ENCODE measurements at regions not wholly inside any gene's neighbourhood (a gene's known extent, or its start where the extent isn't known, plus 50 kb on each side); places are given as distances from the start of the nearest gene placed in this dataset.

DNA sequence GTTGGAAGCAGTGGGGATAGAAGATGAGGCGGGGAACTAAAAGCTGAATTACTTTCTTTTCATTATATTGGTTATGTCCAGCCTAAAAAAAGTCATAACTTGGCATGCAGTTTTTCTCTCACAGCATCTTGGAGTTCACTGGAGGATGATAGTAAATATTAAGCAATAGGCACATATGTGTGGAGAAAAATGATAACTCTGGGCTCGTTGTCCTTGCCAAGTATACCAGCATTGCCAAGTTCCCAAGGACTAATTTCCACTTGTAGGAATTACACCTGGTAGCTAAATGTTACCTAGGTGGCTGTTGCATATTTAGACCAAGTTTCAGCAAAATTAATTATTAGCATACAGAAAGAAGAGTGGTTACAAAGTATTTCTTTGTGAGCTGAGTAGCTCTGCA lies 1007.6 kb downstream of the ANKRD7 start (continued):
- TF ChIP-seq, protein P1, sequence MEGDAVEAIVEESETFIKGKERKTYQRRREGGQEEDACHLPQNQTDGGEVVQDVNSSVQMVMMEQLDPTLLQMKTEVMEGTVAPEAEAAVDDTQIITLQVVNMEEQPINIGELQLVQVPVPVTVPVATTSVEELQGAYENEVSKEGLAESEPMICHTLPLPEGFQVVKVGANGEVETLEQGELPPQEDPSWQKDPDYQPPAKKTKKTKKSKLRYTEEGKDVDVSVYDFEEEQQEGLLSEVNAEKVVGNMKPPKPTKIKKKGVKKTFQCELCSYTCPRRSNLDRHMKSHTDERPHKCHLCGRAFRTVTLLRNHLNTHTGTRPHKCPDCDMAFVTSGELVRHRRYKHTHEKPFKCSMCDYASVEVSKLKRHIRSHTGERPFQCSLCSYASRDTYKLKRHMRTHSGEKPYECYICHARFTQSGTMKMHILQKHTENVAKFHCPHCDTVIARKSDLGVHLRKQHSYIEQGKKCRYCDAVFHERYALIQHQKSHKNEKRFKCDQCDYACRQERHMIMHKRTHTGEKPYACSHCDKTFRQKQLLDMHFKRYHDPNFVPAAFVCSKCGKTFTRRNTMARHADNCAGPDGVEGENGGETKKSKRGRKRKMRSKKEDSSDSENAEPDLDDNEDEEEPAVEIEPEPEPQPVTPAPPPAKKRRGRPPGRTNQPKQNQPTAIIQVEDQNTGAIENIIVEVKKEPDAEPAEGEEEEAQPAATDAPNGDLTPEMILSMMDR (IDR thresholded peaks at IDR 0.05; ENCODE audit: low read depth, low read length, missing input control) = no peak
- no peak for TF ChIP-seq YY1 (IDR thresholded peaks at IDR 0.05)
- no peak for TF ChIP-seq RXRA (IDR thresholded peaks at IDR 0.05)
- TF ChIP-seq, protein P2, sequence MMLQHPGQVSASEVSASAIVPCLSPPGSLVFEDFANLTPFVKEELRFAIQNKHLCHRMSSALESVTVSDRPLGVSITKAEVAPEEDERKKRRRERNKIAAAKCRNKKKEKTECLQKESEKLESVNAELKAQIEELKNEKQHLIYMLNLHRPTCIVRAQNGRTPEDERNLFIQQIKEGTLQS (IDR thresholded peaks at IDR 0.05) = no peak
- TF ChIP-seq NR2F2 (IDR thresholded peaks at IDR 0.05) = no peak
- no peak for TF ChIP-seq SP1 (IDR thresholded peaks at IDR 0.05)
- TF ChIP-seq FOXA1 (IDR thresholded peaks at IDR 0.05) = no peak

DNA sequence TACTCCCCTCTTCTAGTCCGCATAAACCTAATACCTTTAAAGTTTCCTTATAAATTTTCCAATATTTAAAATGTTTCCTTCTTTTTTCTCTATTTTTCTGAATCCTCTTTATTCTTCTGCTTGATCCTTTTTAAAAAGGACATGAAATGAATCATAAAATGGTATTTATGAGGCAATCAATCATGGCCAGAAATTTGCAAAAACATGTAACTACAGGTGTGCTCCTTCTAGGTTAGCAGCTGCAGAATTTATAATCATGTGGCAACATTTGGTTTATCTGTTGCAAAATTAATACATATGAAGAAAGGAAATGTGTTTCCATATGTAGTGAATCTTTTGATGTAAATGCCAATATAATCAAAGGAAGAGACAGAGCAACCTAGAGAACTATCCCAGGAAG lies 1008.5 kb downstream of the ANKRD7 start:
- no peak for DNase-seq (ENCODE audit: low spot score)
- no peak for TF ChIP-seq FOXA1 (IDR thresholded peaks at IDR 0.05)
- no peak for TF ChIP-seq JUND (IDR thresholded peaks at IDR 0.05)
- TF ChIP-seq RXRA (IDR thresholded peaks at IDR 0.05) = no peak
- no peak for TF ChIP-seq FOXA2 (IDR thresholded peaks at IDR 0.05)
- TF ChIP-seq TAF1 (conservative IDR thresholded peaks at IDR 0.05) = no peak
- TF ChIP-seq, protein P3, sequence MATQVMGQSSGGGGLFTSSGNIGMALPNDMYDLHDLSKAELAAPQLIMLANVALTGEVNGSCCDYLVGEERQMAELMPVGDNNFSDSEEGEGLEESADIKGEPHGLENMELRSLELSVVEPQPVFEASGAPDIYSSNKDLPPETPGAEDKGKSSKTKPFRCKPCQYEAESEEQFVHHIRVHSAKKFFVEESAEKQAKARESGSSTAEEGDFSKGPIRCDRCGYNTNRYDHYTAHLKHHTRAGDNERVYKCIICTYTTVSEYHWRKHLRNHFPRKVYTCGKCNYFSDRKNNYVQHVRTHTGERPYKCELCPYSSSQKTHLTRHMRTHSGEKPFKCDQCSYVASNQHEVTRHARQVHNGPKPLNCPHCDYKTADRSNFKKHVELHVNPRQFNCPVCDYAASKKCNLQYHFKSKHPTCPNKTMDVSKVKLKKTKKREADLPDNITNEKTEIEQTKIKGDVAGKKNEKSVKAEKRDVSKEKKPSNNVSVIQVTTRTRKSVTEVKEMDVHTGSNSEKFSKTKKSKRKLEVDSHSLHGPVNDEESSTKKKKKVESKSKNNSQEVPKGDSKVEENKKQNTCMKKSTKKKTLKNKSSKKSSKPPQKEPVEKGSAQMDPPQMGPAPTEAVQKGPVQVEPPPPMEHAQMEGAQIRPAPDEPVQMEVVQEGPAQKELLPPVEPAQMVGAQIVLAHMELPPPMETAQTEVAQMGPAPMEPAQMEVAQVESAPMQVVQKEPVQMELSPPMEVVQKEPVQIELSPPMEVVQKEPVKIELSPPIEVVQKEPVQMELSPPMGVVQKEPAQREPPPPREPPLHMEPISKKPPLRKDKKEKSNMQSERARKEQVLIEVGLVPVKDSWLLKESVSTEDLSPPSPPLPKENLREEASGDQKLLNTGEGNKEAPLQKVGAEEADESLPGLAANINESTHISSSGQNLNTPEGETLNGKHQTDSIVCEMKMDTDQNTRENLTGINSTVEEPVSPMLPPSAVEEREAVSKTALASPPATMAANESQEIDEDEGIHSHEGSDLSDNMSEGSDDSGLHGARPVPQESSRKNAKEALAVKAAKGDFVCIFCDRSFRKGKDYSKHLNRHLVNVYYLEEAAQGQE (IDR thresholded peaks at IDR 0.05) = no peak
- no peak for TF ChIP-seq HNF4A (conservative IDR thresholded peaks at IDR 0.05)
- TF ChIP-seq SP1 (IDR thresholded peaks at IDR 0.05) = no peak
- no peak for TF ChIP-seq RAD21 (IDR thresholded peaks at IDR 0.05)
- TF ChIP-seq, protein P1 (IDR thresholded peaks at IDR 0.05; ENCODE audit: low read depth, low read length, missing input control) = no peak
- TF ChIP-seq, protein P2 (IDR thresholded peaks at IDR 0.05) = no peak
- TF ChIP-seq, protein P4, sequence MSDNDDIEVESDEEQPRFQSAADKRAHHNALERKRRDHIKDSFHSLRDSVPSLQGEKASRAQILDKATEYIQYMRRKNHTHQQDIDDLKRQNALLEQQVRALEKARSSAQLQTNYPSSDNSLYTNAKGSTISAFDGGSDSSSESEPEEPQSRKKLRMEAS (IDR thresholded peaks at IDR 0.05) = no peak
- TF ChIP-seq HNF4G (IDR thresholded peaks at IDR 0.05) = no peak
- TF ChIP-seq YY1 (IDR thresholded peaks at IDR 0.05) = no peak
- TF ChIP-seq GABPA (IDR thresholded peaks at IDR 0.05 in 1 of 2, conservative IDR thresholded peaks at IDR 0.05 in 1 of 2) = no peak
- TF ChIP-seq NR2F2 (IDR thresholded peaks at IDR 0.05) = no peak
- 91% methylated on average over 1 of the region's 1 CpG for WGBS
- Histone ChIP-seq H3K9ac (ENCODE audit: low read depth in 1 of 2, low read length in 2 of 2) (no peak overlapping the region), H3K9me3 (ENCODE audit: control insufficient read depth in 4 of 4, low read length in 3 of 4) (no peaks in the 10 kb centered on the region), H3K4me3 (ENCODE audit: low read depth in 1 of 3, low read length in 3 of 3) (no peak overlapping the region), H3K36me3 (ENCODE audit: control insufficient read depth in 4 of 4, insufficient read depth in 3 of 4, low read depth in 1 of 4, low read length in 3 of 4) (no peaks in the 10 kb centered on the region), H3K4me1 (ENCODE audit: control insufficient read depth in 4 of 4, insufficient read depth in 4 of 4, low read length in 3 of 4) (no peaks in the 10 kb centered on the region), H3K27me3 (ENCODE audit: control insufficient read depth in 4 of 4, insufficient read depth in 4 of 4, low read length in 3 of 4) (no peaks in the 10 kb centered on the region), H3K27ac (ENCODE audit: low read depth in 1 of 2, low read length in 2 of 2) (no peak overlapping the region)

Measured in liver (tissue), 8 donors.